ENCODE measurements at regions not wholly inside any gene's neighbourhood (a gene's known extent, or its start where the extent isn't known, plus 50 kb on each side); places are given as distances from the start of the nearest gene placed in this dataset.
"Not testable (repeated sequence)": the region's sequence is repeated elsewhere in the genome, so short reads cannot be mapped to it uniquely, and the experiment has no call there.

DNA sequence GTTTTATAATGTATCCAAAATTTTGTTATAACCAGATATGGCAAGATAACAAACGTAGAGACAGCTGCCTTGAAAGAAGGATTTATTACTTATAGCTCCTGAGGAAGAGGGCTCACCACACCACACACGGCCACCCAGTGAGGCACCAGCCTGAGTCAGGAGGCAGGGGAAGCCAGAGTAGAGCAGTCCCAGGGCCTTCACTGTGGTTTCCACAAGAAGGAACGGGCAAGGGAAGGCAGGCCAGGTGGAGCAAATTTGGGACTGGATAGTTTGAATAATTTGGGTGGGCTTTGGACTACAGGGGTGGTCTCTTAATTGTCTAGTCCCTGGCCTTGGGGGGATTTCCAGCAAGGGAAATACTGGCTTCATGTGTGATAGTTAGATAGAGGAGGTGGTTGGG, 72.5 kb downstream of the RRAGC start:
- DNase-seq: peak; percentile 32

DNA sequence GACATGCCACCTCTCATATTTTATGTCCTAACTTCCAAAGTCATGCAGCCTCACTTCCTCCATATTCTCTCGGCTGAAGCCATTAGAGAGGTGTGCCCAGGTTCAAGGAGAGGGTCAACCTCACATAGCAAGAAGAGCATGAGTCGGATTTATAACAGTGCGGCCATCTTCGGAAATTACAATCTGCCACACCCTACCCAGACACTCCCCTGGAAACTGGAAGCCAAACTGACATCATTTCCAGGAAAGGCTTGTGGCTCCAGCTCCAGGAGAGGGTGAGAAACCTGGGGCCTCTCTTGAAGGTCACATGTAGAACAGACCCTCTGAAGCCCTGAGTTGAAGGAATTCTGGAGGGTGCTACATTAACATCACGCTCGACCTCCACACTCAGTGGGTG, 73.5 kb downstream of the RRAGC start:
- DNase-seq: no peak

DNA sequence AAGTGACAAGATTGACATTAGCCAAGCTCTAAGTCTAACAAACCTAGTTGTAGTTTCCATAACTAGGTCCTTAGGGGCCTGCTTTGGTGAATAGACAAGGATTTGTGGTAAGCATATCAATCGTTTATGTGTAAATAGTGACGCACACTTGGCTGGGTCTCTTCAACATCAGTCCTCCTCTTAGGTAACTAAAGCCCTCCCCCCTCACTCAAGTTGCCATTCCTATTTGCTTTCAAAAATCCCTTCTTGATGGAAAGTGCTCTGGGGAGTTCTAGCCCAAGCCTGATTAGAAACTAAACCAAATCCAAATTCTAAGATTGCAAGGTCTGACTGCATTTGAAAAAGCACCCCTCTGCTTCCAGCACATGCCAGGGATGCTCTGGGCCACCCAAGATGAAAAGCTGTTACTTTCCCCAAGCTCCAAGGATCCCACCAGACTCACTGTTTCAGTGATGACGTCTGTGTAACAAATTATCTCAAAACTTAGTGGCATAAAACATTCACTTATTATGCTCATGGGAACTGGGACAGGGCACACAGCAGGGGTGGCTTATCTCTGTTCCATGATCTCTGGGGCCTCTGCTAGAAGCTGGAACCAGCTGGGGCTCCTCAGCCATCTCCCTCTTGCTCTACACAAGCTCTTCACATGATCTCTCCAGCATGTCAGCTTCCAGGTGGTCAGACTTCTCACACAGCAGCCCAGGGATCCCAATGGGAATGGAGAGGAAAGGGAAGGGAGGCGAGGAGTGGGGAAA, 74.1 kb downstream of the RRAGC start:
- no peak for DNase-seq

DNA sequence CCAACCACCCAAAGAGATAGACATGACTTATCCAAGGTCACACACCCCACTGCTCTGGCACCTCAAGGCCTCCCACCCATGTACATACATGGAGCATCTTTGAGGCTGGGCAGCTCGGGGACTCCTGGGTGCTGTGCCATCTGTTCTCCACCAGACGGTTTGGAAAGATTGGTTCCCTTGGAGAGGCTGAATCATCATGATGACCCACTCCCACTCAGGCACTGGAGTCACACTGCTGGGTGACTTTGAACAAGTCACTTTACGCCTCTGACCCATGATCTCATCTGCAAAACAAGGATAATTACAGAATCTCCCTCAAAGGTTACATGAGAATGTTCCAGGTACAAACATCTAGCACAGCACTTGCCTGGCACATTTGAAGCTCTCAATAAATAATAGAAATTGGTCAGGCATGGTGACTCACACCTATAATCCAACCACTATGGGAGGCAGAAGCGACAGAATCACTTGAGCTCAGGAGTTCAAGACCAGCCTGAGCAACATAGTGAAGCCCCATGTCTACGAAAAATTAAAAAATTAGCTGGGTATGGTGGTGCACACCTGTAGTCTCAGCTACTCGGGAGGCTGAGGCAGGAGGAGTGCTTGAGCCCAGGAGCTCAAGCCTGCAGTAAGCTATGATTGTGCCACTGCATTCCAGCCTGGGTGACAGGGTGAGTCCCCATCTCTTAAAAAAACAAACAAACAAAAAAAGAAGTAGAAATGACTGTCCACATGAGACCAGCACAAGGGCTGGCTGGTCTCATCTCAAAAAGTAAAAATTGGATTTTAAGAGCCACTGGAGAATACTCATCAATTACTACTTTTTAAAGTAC, 74.9 kb downstream of the RRAGC start:
- DNase-seq: no peak

DNA sequence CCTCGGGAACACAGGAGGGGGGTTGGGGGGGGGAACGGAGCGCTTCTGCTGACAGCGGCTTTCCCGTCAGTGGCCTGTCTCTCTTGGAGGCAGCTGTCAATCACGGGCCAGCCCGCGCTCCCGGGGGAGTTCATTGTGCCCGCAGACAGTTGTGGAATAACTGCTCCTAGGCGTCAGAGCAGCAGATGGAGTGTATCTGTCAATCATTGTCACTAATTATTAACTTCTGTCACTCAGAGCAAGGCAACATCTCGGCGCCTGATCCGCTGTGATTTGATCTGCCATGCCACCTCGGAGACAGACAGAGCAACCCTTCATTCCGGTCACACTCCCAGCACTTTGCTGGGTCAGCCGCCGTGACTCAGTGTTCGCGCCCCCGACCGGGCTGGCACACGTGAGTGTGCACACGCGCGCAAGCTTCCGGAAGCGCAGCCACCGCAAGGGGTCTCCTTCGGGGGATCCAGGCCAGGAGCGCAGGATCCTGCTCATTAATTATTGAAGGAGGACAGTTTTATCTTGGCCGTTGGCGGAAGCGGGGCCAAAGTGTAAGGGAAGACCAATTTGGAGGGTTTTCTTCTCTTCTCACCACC, 75.8 kb downstream of the RRAGC start:
- no peak for DNase-seq

DNA sequence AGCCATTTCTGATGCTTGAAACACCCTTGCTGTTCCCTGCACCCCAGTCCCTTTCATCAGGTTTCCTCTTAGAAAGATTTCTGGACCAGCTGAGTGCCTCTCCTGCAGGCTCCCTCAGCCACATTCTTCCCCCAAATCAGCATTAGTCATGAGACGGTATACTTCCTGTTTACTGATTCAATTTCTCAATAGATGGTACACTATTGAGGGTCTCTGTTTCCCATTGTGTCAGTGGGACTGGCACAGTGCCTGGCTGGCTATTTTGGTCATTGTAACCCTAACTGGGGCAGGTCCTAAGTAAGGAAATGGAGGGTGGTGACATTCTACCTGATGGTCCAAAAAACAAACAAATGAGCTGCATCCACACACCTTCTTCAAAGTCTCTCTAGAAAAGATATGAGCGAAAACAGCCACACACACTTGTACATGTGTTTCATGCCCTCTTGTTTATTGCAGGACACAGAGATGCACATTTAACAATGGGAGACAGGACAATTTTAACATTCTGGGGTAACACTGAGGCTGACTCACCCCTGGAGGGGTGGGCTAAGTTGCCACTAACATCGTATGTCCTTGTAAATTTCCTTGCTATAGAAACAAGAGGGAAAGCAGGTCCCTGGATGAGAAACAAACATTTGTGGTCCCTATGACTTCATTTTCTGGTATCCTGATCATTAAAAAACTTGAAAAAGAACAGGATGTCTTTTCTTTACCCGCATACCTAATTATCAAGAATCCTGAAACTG, 77.5 kb downstream of the RRAGC start:
- no peak for DNase-seq

DNA sequence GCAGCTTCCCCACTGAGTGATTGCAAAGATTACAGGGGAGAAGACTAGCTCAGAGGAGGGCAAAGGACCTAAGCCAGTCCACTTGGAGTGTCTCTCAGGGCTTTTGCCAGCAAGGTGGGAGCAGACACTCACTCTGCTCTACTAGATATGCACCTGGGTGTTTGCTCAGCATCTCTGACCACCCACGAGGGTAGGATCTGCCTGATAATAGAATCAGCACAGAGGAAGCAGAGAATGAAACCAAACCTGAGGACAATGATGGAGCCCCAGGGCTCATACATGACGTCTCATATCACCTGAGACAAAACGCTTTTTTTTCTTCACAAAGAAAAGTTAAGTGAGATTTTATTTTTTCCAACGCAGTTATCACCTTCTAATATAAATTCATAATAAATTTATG, 79.4 kb downstream of the RRAGC start:
- no peak for DNase-seq

DNA sequence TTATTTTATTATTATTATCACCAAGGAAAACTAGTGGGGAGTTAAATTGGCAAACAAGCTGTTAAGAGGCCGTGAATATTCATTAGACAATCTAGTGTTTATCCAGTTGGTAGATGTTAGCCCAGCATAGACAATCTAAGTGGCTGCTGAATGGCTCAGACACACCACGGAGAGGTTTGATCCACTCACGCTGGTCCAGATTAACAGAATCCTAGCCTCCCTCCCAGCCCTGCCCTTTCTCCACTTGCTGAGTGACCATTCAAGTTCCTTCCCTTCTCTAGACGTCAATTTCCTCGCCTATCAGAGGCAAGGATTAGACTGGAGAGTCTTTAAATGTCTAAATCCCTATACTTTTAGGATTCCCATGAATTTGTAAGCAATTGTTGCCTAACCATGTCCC, 80.1 kb downstream of the RRAGC start:
- DNase-seq: no peak

DNA sequence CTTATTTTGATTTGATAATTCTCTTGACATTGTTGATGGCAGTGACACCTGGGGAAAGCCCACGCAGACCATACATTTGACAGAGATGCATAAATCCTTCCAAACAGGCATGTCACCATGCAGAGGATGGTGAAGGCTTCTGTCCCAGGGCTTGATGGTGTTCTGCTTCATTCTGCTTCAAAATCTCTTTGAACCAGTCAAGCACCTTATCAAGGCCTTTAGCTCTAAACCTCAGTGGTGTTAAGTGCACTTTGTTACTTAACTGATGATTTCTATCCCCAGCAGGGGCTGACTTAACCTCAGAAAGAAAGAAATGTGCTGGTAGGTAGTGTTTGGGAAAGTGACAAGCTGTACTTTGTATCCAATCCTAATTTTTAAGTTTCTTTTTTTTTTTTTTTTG, 81.1 kb downstream of the RRAGC start:
- DNase-seq: no peak

DNA sequence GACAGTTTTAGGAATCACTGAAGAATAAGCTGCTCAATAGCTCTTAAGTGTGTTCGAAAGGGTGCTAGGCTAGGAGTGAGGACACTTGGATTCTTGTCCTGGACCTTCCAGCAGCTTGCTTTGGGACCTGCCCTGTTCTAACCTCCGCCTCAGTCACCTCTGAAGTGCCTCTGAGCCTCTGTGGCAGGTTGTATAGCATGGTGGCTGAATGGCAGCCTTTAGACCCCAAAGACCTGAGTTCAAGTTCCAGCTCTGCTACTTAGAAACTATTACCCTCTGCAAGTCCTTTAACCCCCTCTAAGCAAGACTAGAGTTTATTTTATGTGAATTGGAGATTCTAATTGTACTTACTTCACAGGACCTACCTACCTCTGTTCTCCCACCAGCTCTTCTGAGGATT, 81.5 kb downstream of the RRAGC start:
- DNase-seq: no peak

DNA sequence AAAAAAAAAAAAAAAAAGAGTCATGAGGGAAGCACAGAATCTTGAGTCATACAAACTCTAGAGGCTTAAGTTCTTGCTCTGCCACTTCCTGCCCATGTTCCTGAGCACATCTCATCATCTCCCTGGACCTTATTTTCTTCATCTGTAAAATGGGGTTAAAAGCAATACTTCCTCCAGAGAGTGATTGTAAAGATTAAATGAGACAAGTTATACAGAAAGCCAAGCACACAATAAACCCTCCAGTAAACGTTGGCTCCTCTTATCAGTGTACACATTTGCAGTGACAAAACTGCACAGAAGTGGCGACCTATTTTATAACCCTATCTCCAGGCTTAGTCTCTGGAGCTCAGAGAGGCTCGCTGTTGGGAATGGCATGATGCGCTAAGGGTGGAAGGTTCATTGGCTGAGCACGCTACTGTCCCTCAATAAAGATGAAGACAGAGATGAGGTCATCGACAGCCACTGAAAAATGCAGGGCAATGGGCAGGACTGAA, 82.1 kb downstream of the RRAGC start:
- no peak for DNase-seq

DNA sequence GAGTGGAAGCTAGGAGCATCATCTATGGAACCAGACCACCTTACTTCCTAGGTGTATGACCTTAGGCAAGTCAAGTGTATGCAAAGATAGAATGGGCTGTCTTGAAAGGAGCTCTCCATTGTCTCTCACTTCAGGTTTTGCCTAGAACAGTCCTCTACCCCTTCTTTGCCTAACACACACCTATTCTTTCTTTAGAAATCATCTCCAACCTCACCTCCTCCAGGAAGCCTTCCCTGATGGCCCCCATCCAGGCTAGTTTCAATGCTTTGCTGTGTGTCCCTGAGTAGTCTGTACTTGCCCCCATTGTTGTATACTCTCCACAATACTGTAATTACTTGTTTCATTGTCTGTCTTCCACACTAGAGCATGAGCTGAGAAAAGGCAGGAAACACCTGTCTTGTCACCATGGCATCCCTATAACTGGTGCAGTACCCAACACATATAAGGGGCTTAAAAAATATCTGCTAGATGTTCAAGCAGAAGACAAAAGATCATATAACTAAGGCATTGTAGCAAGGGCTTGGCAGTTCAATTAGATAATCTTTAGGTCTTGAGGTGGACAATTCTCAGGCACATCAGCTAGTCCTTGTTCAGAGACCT, 83.0 kb downstream of the RRAGC start:
- DNase-seq: no peak

DNA sequence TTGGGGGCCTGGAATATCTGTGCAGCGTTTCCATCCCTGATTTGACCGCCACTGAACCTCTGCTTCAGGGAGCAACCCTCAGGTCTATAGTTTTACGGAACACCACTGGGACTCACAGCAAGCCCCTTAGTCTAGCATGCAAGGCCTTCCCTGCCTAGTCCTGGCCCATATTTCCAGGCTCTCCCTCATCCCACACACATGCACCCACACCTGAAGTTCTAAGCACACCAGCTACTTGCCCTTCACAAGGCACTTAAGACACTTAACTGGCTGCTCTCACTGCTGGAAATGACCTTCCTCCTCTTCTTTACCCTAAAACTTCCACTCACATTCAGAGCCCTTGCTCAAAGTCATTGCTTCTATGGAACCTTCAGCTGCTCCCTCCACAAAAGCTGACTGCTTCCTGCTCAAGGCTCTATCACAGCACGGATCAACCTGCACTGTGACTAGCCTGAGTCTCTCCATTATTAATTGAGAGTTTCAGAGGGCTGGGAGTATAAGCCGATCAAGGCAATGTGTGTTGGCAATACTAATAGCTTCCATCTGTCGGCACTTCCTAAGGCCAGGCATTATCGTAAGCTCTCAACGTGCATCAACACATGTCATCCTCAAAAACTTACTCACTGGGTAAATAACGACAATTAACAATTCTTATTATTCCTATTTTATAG, 84.3 kb downstream of the RRAGC start:
- no peak for DNase-seq

DNA sequence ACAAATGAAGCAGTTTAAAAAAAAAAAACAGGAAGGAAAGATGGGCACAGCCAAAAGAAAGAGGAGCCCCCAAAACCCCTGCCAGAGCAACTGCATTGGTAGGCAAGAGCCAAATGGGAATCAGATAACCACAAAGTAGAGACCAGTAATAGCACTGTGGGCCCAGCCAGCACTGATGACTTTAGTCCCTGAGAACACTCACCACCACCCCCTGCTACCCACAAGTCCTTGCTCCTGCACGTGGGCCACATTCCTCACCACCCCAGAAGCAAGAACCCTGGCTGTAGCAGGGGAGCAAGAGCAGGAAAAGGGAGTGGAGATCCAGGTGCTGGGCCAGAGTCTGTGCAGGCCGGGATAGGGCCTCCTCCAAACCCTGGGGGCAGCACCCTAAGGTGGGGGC, 86.1 kb downstream of the RRAGC start:
- DNase-seq: no peak

DNA sequence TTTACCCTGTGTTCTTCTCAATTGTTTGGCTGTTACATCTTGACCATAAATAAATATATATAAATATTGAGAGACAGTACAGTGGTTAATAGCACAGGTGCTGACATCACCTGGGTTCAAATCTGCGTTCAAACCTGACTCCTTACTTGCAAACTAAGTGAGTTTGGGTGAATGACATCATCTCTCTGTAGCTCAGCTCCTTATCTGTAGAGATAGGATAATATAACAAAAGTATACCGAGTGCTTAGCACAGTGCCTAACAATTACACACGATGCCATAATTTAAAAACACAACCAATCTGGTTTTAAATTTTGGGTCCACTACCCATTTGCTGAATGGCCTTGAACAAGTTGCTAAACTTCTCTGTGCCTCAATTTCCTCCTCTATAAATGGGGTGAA, 86.6 kb downstream of the RRAGC start:
- DNase-seq: no peak

DNA sequence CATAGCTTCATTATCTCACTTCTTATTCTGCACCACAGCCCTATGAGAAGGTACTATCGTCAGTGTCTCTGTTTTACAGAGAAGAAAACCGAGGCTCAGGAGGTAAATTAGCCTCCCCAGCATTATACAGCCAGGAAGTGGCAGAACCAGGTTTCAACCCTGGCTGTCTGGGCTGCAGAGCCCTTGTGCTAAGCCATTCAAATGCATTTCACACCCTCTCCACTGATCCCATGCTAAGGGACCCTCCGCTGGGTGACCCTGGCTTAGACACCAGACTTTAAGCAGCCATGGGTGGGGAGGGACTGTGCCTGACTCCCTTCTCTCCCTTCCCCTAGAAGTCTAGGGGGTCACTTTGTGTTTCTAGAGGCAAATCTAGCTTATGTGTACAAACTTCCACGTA, 87.5 kb downstream of the RRAGC start:
- DNase-seq: no peak

DNA sequence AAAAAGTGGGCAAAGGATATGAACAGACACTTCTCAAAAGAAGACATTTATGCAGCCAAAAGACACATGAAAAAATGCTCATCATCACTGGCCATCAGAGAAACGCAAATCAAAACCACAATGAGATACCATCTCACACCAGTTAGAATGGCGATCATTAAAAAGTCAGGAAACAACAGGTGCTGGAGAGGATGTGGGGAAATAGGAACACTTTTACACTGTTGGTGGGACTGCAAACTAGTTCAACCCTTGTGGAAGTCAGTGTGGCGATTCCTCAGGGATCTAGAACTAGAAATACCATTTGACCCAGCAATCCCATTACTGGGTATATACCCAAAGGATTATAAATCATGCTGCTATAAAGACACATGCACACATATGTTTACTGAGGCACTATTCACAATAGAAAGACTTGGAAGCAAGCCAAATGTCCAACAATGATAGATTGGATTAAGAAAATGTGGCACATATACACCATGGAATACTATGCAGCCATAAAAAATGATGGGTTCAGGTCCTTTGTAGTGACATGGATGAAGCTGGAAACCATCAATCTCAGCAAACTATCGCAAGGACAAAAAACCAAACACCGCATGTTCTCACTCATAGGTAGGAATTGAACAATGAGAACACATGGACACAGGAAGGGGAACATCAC, 88.9 kb downstream of the RRAGC start:
- not testable (repeated sequence) for DNase-seq

DNA sequence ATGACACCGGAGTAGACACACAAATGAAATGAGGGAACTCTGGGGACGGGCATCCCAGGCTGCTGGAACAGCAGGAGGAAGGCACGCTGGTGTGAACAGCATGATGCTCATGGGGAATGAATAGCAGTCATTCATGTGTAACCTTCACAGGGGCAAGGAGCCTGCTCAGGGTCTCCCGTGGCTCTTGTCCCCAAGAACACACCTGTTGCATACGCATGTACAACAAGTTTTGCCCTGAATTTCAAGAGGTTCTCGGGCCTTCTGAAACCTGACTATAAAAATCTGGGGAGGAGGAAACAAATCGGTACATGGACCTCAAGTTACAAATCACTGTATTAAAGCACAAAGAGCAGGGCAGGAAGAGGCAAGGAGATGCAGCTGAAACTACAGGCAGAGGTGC, 93.4 kb downstream of the RRAGC start:
- no peak for DNase-seq

DNA sequence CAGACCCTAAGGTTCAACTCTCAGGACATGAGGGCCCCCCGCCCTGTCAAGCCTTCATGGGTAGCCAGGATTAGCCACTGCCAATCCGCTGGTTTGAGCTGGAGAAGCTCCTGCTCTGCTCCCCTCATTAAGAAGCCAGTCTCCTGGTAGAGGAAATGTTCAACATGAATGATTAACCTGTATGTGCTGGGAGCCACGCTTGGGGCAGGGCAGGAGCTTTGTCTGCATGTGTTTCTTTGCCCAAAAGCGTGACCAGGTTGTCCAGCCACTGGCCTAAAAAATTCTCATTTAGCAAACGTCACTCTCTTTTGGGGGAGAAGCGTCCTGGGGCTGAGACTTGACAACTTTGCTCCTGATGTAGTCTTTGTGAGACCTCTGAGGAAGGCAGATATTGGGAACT, 96.5 kb downstream of the RRAGC start:
- no peak for DNase-seq

DNA sequence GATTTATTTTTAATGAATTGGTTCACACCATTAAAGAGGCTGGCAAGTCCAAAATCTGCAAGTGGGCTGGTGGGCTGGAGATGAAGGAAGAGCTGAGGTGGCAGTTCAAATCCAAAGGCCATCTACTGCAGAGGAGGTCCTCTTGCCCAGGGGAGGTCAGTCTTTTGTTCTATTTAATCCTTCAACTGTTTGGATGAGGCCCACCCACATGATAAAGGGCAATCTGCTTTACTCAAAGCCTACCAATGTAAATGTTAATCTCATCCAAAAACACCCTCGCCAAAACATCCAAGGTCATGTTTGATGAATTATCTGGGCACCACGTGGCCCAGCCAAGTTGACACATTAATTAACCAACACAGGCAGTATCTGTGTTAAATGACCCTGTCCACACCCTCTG, 99.0 kb downstream of the RRAGC start:
- DNase-seq: no peak

DNA sequence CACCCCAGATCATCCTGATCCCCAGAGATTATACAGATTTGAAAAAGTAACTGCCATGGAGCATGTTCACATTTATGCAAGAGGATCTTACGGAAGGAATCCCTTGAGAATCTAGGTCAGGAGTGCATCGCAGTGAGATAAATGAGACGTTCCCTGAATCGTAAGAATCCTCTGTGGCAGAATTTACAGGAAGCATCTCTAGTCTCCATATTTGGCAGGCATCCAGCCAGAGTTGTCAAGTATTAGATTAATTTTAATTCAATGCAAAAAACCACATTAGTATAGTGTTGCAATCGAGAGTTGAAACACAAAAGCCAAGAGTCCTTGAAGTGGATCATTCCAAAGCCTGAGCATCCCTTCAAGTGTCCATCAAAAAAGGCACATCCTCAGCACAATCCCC, 100.8 kb downstream of the RRAGC start:
- DNase-seq: no peak
